ENCODE measurements at regions not wholly inside any gene's neighbourhood (a gene's known extent, or its start where the extent isn't known, plus 50 kb on each side); places are given as distances from the start of the nearest gene placed in this dataset.

DNA sequence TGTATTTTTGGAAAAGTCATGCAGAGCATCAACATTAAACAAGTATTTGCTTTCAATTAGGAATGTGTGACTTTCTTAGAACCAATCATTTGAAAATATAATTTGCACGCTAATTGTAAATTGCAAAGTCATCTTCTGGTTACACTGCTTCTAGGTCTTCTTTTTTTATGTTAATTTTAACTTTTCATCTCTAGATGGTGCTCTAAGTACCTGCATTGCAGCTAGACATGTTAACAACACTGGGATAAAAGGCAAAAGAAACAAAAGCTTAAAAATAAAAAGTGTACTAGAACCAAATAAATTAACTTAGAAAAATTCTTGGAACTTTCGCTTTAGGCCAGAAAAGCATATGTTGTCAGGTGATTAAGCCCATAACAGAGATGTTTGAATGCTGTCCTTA lies 2758.2 kb downstream of the PCDH9 start:
- TF ChIP-seq CTCF (IDR thresholded peaks at IDR 0.05; ENCODE audit: poor library complexity): peak; percentile 71
- TF ChIP-seq EZH2 (IDR thresholded peaks at IDR 0.05; ENCODE audit: borderline replicate concordance): no peak
- TF ChIP-seq EZH2phosphoT487 (IDR thresholded peaks at IDR 0.05; ENCODE audit: low read depth, severe bottlenecking, unreplicated experiment): no peak

All from hepatocyte (in vitro differentiated cells).